ENCODE measurements at regions not wholly inside any gene's neighbourhood (a gene's known extent, or its start where the extent isn't known, plus 50 kb on each side); places are given as distances from the start of the nearest gene placed in this dataset.

GRCh38 chrX:155715141-155715540 lies 102.4 kb upstream of the TMLHE start:
- in situ Hi-C loops (cut with MboI; ENCODE audit: low sequenced_read_pairs) (no loop called here), intact Hi-C loops (cut with micrococcal nuclease) (no loop called here), dilution Hi-C loops (cut with HindIII; ENCODE audit: low sequenced_read_pairs, unreplicated experiment) (no loop called here)
- H2BK20ac ChIP-seq (ENCODE audit: low read depth, low read length) = no peak overlapping the region
- H3K18ac ChIP-seq (ENCODE audit: low read depth, low read length) = no peak overlapping the region
- H2AK9ac ChIP-seq (replicated peaks; ENCODE audit: low read depth, low read length, poor library complexity) = no peak overlapping the region
- H3K4me2 ChIP-seq (ENCODE audit: low read depth, low read length) = no peak overlapping the region
- no peak overlapping the region for H3K4me3 ChIP-seq (ENCODE audit: insufficient read depth, low read depth, low read length)
- ChIA-PET POLR2A (ENCODE audit: unreplicated experiment) (no interaction called here), CTCF (no interaction called here)
- H3K27ac ChIP-seq (ENCODE audit: insufficient read depth, low read length) = no peak overlapping the region
- no peaks in the 10 kb centered on the region for H3K27me3 ChIP-seq (ENCODE audit: control insufficient read depth, insufficient read depth, low read length)
- H3K4ac ChIP-seq (ENCODE audit: low read depth, low read length) = no peak overlapping the region
- no peak for TF ChIP-seq MXI1 (IDR thresholded peaks at IDR 0.05; ENCODE audit: borderline replicate concordance, low read depth, low read length)
- TF ChIP-seq BHLHE40 (IDR thresholded peaks at IDR 0.05; ENCODE audit: low read depth, low read length) = no peak
- TF ChIP-seq POLR2A (IDR thresholded peaks at IDR 0.05; ENCODE audit: low read depth, low read length) = no peak
- TF ChIP-seq MAZ (IDR thresholded peaks at IDR 0.05; ENCODE audit: borderline replicate concordance, low read depth, low read length) = no peak
- TF ChIP-seq USF2 (IDR thresholded peaks at IDR 0.05; ENCODE audit: low read depth, low read length) = no peak
- no peak for TF ChIP-seq RFX5 (IDR thresholded peaks at IDR 0.05; ENCODE audit: low read depth, low read length)
- no peak for TF ChIP-seq NFE2L2 (IDR thresholded peaks at IDR 0.05; ENCODE audit: low read depth, low read length)
- no peak for TF ChIP-seq CHD1 (IDR thresholded peaks at IDR 0.05; ENCODE audit: low read depth, low read length)
- no peak for TF ChIP-seq MAFK (IDR thresholded peaks at IDR 0.05; ENCODE audit: low read depth, low read length)
- TF ChIP-seq, protein P1, sequence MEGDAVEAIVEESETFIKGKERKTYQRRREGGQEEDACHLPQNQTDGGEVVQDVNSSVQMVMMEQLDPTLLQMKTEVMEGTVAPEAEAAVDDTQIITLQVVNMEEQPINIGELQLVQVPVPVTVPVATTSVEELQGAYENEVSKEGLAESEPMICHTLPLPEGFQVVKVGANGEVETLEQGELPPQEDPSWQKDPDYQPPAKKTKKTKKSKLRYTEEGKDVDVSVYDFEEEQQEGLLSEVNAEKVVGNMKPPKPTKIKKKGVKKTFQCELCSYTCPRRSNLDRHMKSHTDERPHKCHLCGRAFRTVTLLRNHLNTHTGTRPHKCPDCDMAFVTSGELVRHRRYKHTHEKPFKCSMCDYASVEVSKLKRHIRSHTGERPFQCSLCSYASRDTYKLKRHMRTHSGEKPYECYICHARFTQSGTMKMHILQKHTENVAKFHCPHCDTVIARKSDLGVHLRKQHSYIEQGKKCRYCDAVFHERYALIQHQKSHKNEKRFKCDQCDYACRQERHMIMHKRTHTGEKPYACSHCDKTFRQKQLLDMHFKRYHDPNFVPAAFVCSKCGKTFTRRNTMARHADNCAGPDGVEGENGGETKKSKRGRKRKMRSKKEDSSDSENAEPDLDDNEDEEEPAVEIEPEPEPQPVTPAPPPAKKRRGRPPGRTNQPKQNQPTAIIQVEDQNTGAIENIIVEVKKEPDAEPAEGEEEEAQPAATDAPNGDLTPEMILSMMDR (conservative IDR thresholded peaks at IDR 0.05; ENCODE audit: low read depth, low read length) = no peak
- no peak for TF ChIP-seq CEBPB (IDR thresholded peaks at IDR 0.05; ENCODE audit: low read depth, low read length)
- no peaks in the 10 kb centered on the region for H3K79me1 ChIP-seq (ENCODE audit: low read depth in 1 of 2, low read length in 2 of 2)
- no peaks in the 10 kb centered on the region for H3K9me1 ChIP-seq (ENCODE audit: insufficient read depth, low read length)
- no peaks in the 10 kb centered on the region for H3K36me3 ChIP-seq (ENCODE audit: control insufficient read depth, insufficient read depth, low read length)
- H3K9ac ChIP-seq (ENCODE audit: low read depth, low read length) = no peak overlapping the region
- H4K20me1 ChIP-seq (ENCODE audit: insufficient read depth, low read length) = no peaks in the 10 kb centered on the region
- no peak overlapping the region for H3K23ac ChIP-seq (ENCODE audit: low read depth, low read length)
- H2BK15ac ChIP-seq (ENCODE audit: low read depth, low read length) = no peak overlapping the region
- DNase-seq (no peak), ATAC-seq (ENCODE audit: low read depth) (no peak)
- peaks cover 2% of the 10 kb centered on the region; the same call in 1 of the 2 replicates for H3K9me3 ChIP-seq (ENCODE audit: control insufficient read depth, insufficient read depth, low read length)
- H3K56ac ChIP-seq (ENCODE audit: extremely low read depth, insufficient read depth, low read length) = no peak overlapping the region
- H4K91ac ChIP-seq (ENCODE audit: insufficient read depth, low read depth, low read length) = no peak overlapping the region
- no peaks in the 10 kb centered on the region for H3K4me1 ChIP-seq (ENCODE audit: control insufficient read depth, insufficient read depth, low read length)
- no peak overlapping the region for H2AK5ac ChIP-seq (ENCODE audit: low read depth, low read length)
- no TSS peak for BruUV-seq (replicated peaks)
- H2AFZ ChIP-seq (replicated peaks; ENCODE audit: low read length, poor library complexity) = no peak overlapping the region
- H4K5ac ChIP-seq (ENCODE audit: low read depth, low read length) = no peak overlapping the region
- H3K14ac ChIP-seq (replicated peaks; ENCODE audit: low read depth, low read length) = no peak overlapping the region
- no CpG with 5 or more reads among the region's 1 CpG for WGBS, 2 experiments (ENCODE audit: extremely low coverage in 2 of 2, insufficient read length in 1 of 2)
- no peak overlapping the region for H2BK5ac ChIP-seq (ENCODE audit: low read depth, low read length, poor library complexity, severe bottlenecking)
- no peak overlapping the region for H4K8ac ChIP-seq (ENCODE audit: low read depth in 2 of 2, low read length in 2 of 2)
- H2BK120ac ChIP-seq (ENCODE audit: low read depth, low read length) = no peak overlapping the region
